ENCODE measurements at regions not wholly inside any gene's neighbourhood (a gene's known extent, or its start where the extent isn't known, plus 50 kb on each side); places are given as distances from the start of the nearest gene placed in this dataset.
"Not testable (repeated sequence)": the region's sequence is repeated elsewhere in the genome, so short reads cannot be mapped to it uniquely, and the experiment has no call there.

DNA sequence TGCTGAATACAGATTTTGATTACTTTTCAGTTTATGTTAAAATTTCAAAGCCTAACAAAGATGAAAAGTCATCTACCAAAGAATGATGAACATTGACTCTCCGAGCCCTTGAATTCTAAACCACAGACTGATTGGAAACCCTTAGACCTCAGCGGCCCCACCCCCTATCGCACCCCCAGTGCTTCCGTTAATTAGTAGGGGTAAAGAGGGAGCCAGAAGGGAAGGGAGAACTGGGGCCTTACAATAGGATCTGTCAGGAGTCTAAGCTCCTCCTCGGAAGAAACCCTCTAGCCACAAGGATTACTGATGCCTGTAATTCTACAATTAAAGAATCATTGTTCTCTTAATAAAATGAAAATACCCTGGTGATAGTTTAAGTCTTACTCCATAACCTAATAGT lies 79.7 kb upstream of the JARID2 start:
- ATAC-seq, result no peak

GRCh38 chr6:15170126-15170525 lies 75.7 kb upstream of the JARID2 start:
- ATAC-seq, result no peak

- no peak for ATAC-seq
Observed at GRCh38 chr6:15171026-15171425, 74.8 kb upstream of the JARID2 start.

DNA sequence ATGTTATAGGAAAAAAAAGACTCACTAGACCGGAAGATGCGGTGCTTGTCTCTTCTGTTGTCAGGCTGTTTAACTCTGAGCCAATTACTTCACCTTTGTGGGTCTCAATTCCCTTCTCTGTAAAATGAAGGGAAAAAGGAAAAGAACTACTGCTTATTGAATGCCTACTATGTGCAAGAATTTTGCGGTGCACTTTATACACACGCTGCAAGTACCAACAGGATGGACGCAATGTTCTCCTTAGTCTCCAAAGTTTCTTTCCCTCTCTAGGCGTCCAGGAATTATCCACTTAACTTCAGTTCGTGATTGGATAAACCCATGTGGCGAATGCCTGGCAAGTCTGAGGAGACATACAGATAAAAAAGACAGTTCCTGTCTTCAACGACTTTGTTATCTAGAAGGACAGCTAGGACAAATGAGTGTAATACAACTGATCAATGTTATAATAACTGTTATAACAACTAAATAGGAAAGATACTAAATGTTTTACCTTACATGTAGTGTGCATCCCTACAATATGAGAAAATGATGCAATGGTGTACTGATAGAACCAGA lies 69.0 kb upstream of the JARID2 start:
- ATAC-seq, result no peak

GRCh38 chr6:15183979-15184378 lies 61.9 kb upstream of the JARID2 start:
- no peak for ATAC-seq

DNA sequence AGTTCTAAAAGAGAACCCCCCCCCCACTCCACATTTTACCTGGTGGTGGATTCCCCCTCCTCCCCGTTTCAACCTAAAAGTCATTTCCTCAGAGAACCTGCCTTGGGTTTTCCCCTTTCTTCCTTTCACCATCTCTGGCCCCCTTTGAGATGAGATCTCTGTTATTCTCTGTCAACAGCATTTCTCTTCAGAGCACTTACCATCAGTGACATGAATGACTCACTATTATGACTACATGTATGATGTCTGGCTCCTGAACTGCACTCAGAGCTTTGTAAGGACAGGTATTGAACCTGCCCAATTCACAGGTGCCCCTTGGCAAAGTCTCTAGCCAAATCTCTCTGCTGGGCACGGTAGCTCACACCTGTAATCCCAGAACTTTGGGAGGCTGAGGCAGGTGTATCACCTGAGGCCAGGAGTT lies 61.4 kb upstream of the JARID2 start:
- ATAC-seq, result peak; percentile 85

DNA sequence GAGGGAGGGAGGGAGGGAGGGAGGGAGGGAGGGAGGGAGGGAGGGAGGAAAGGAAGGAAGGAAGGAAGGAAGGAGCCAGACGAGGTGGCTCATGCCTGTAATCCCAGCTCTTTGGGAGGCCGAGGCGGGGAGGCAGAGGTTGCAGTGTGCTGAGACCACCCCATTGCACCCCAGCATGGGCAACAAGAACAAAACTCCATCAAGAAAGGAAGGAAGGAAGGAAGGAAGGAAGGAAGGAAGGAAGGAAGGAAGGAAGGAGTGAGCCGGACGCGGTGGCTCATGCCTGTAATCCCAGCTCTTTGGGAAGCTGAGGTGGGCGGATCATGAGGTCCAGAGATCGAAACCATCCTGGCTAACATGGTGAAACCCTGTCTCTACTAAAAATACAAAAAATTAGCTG lies 60.8 kb upstream of the JARID2 start:
- ATAC-seq, result not testable (repeated sequence)

DNA sequence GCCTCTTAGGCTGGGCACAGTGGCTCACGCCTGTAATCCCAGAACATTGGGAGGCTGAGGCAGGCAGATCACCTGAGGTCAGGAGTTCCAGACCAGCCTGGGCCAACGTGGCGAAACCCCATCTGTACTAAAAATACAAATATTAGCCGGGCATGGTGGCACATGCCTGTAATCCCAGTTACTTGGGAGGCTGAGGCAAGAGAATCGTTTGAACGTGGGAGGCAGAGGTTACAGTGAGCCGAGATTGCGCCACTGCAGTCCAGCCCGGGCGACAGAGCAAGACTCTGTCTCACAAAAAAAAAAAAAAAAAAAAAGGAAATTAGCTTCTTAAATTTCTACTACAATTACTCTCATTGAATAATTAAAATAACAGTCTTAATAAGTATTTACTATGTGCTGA lies 52.4 kb upstream of the JARID2 start:
- not testable (repeated sequence) for ATAC-seq

- no peak for ATAC-seq
Observed at GRCh38 chr6:15194453-15194852, 51.4 kb upstream of the JARID2 start.

Measured in esophagus mucosa (tissue), 1 donor.